H4 (cell line): ENCODE measurements at regions not wholly inside any gene's neighbourhood (a gene's known extent, or its start where the extent isn't known, plus 50 kb on each side); places are given as distances from the start of the nearest gene placed in this dataset.
"Not testable (repeated sequence)": the region's sequence is repeated elsewhere in the genome, so short reads cannot be mapped to it uniquely, and the experiment has no call there.

Source experiments
- DNase-seq: peaks from one replicate; pipeline ENCODE4 v3.0.0-alpha.2; 2015; ENCODE audit warnings: low spot score

- DNase-seq: not testable (repeated sequence)
These were observed 63.4 kb upstream of the RAP1B start for GRCh38 chr12:68547318-68547717.

GRCh38 chr12:68552605-68553195, 58.0 kb upstream of the RAP1B start:
- DNase-seq: not testable (repeated sequence)

GRCh38 chr12:68557011-68557730, 53.5 kb upstream of the RAP1B start:
- no peak for DNase-seq

- no peak for DNase-seq
These were observed 51.5 kb upstream of the RAP1B start for GRCh38 chr12:68559246-68559645.

GRCh38 chr12:68559984-68560850, 50.5 kb upstream of the RAP1B start:
- no peak for DNase-seq

- DNase-seq: no peak
These were observed 49.8 kb upstream of the RAP1B start for GRCh38 chr12:68560851-68561422.
